Dedifferentiated amniotic fluid mesenchymal stem cell (primary cell): ENCODE measurements at regions not wholly inside any gene's neighbourhood (a gene's known extent, or its start where the extent isn't known, plus 50 kb on each side); places are given as distances from the start of the nearest gene placed in this dataset.
"Not testable (repeated sequence)": the region's sequence is repeated elsewhere in the genome, so short reads cannot be mapped to it uniquely, and the experiment has no call there.

Source experiments
- DNase-seq: peaks from one replicate; pipeline ENCODE4 v3.0.0-alpha.2; 2016; ENCODE audit errors: extremely low spot score

- no peak for DNase-seq
These were observed 85.3 kb upstream of the AKAP12 start for GRCh38 chr6:151154418-151154817.

DNA sequence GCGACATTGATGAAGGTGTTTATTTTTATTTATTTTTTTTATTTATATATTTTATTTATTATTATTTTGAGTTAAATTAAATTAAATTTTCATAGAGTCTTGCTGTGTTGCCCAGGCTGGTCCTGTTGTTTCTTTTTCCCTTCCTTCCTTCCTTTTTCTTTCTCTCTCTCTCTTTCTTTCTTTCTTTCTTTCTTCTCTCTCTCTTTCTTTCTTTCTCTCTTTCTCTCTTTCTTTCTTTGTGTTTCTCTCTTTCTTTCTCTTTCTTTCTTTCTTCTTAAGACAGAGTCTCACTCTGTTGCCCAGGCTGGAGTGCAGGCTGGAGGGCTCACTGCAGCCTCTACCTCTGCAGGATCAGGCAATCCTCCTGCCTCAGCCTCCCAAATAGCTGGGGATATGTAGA is 84.7 kb upstream of the AKAP12 start:
- DNase-seq, result no peak

GRCh38 chr6:151160929-151161757 is 78.6 kb upstream of the AKAP12 start:
- DNase-seq, result no peak

DNA sequence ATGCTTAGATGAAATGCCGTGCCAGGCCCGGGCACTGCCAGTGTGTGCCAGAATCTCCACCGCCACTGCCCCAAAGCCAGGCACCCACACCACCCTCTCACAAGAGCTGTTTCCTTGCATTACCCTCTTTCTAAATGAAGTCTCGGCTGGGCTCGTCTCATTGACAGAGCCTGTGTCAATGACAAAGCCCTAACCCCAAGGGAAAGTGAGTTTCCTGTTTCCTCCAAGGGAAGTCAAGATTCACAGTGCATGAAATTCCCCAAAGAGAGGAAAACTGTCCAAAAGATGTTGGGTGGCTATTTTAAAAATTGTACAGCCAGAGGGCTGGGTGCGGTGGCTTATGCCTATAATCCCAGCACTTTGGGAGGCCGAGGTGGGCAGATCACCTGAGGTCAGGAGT is 75.4 kb upstream of the AKAP12 start:
- no peak for DNase-seq

- DNase-seq, result no peak
These were observed 73.6 kb upstream of the AKAP12 start for GRCh38 chr6:151166180-151166579.

DNA sequence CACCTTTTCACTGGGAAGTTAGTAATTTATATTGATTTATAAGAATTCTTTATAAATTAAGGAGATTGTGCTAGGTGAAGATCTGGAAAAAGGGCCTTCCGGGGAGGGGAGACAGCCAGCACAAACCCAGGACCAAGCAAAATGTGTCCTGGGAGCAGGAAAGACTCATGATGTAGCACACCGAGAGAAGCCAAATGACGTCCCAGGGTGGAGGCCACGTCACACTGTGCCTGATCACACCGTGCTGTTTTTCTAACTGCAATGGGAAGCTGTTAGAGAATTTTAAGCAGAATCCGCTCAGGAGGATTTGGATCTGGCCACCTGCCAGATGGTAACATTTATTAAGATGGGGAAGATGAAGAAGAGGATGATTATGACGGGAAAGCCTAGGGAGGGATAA is 72.7 kb upstream of the AKAP12 start:
- no peak for DNase-seq

DNA sequence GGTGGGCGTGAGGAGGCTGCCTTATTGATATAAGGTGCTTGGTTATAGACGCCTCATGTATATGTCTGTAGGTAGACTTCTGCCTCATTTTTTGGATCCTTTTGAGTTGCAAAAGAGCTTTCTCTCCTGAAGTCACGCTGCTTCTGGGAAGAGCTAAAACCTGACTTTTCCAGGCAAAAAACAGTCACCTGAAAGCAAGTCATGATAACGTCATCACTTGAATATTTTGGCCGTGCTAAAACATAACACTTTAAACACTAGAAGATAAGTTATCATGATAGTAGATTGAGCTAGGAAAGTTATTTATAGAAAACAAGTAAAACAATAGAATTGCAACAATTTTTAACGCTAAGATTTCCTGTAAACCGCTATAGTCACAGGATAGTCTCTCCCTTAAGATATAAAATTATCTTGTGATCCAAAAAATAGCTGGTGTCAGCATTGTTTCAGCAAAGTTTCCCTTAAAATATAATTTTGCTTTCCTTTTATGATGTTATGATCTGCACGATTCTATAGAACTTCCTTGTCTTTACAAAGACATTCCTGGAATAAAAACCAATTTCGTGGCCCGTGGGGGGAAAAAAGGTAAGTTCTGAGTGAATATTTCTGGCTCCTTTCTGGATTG is 69.0 kb upstream of the AKAP12 start:
- no peak for DNase-seq

- no peak for DNase-seq
These were observed 67.0 kb upstream of the AKAP12 start for GRCh38 chr6:151172751-151173150.

GRCh38 chr6:151175662-151176445 is 63.9 kb upstream of the AKAP12 start:
- no peak for DNase-seq

- DNase-seq, result peak; percentile 21
These were observed 62.6 kb upstream of the AKAP12 start for GRCh38 chr6:151176911-151177770.

DNA sequence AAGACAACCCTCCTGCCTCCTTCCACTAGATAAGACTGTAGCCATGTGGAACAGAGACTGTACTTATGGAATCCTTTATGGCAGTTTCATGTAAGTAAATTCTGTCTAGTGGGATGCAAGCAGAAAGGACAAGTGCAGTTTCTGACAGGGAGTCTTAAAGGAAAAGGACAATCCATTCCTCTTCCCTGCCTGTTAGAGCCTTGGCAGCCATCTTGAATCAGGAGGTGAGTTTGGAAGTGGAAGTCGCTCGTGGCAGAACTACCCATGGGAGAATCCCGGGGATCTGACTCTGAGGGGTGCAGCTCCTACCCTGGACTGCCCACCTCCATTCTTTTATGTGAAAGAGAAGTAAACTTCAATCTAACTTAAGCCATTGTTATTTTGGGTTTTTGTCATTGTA is 61.4 kb upstream of the AKAP12 start:
- no peak for DNase-seq

DNA sequence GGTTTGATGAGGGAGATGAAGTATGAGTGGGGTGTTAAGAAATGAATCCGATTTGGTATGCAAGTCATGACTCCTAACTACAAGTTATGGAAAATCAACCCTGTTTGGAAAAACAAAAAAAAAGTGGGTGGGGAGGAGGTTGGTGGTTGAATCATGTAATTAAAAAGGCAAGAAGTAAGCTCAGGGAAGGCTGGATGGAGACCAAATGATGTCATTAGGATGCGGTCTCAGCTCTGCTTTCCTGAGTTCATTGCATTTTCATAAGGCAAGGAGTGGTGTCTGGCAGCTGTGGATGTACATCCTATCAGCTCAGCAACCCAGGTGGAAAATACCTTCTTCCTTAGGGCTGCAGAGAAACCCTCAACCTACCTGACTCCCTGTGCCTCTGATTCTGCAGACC is 60.4 kb upstream of the AKAP12 start:
- DNase-seq, result peak; percentile 74

- DNase-seq, result no peak
These were observed 59.3 kb upstream of the AKAP12 start for GRCh38 chr6:151180330-151181048.

- DNase-seq, result no peak
These were observed 57.9 kb upstream of the AKAP12 start for GRCh38 chr6:151181706-151182363.

- DNase-seq, result not testable (repeated sequence)
These were observed 56.8 kb upstream of the AKAP12 start for GRCh38 chr6:151182958-151183357.

DNA sequence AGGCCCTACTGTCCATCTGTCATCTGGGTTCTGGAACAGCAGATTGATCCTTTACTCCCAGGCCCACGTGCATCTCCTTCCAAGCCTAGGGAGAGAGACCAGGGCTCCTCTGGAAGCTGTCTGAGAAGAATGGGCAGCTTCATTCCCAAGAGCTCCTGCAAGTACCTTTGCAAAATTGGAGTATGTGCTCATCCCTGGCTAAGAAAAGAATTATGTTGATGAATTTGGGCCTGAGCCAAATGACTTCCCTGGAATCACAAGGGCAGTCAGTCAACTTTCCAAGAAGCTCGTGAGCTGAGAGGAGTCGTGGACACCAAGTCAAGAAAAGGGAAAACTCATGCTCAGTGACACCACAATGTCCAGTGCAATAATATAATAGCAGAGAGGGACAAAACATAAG is 54.6 kb upstream of the AKAP12 start:
- no peak for DNase-seq

GRCh38 chr6:151186306-151186705 is 53.5 kb upstream of the AKAP12 start:
- DNase-seq, result no peak

DNA sequence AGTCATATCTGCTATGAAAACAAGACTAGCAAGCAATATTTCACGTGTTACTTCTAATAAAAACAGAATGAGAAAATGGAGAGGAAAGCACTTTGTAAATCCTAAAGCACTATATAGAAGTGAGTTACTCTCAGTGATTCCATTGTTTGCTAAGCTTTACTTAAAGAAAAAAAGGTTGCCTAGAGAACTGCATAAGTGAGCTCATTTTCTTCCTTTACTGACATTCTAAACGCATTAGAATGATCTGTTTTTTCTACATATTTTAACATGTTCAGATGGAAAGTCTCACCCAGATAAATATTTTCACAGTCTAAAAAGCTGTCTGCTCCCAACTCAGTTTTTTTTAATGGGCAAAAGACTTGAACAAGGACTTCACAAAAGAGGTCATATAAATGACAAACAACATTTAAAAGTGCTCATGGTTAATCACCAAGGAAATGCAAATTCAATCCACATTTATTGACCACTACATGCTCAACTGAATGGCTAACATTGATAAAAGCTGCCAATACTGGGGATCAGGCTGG is 52.9 kb upstream of the AKAP12 start:
- no peak for DNase-seq
